ENCODE measurements at regions not wholly inside any gene's neighbourhood (a gene's known extent, or its start where the extent isn't known, plus 50 kb on each side); places are given as distances from the start of the nearest gene placed in this dataset.

DNA sequence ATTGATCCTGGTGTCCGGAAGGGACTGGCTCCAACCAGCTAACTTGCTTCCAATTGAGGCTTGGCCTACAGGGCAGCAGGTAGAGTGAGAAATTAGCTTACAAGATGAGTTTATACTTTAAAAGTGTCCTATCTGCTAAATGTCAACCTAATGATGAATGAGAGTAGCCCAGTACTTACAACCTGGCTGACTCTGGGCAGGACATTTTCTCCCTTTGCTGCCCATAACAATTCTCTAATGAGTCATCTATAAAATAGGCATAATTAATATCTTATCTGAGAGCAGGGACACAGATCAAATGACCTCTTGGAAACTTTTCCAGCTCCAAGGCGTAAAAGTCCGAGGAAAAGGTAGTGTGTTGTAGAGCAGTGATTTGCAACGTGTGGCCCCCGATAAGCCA, 398.4 kb upstream of the BOD1L1 start:
- Histone ChIP-seq H3K4me3 (ENCODE audit: low read depth in 1 of 3, low read length in 3 of 3) (no peak overlapping the region), H3K27ac (ENCODE audit: low read depth in 1 of 2, low read length in 2 of 2) (no peak overlapping the region), H3K27me3 (ENCODE audit: control insufficient read depth in 4 of 4, insufficient read depth in 4 of 4, low read length in 3 of 4) (no peaks in the 10 kb centered on the region), H3K4me1 (ENCODE audit: control insufficient read depth in 4 of 4, insufficient read depth in 4 of 4, low read length in 3 of 4) (no peaks in the 10 kb centered on the region), H3K9me3 (ENCODE audit: control insufficient read depth in 4 of 4, low read length in 3 of 4) (no peaks in the 10 kb centered on the region), H3K9ac (ENCODE audit: low read depth in 1 of 2, low read length in 2 of 2) (no peak overlapping the region), H3K36me3 (ENCODE audit: control insufficient read depth in 4 of 4, insufficient read depth in 3 of 4, low read depth in 1 of 4, low read length in 3 of 4) (no peaks in the 10 kb centered on the region)
- 92% methylated on average over 5 of the region's 5 CpGs for WGBS
- TF ChIP-seq HNF4G (IDR thresholded peaks at IDR 0.05), result no peak
- TF ChIP-seq JUND (IDR thresholded peaks at IDR 0.05), result no peak
- TF ChIP-seq FOXA2 (IDR thresholded peaks at IDR 0.05), result no peak
- TF ChIP-seq, protein P1, sequence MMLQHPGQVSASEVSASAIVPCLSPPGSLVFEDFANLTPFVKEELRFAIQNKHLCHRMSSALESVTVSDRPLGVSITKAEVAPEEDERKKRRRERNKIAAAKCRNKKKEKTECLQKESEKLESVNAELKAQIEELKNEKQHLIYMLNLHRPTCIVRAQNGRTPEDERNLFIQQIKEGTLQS (IDR thresholded peaks at IDR 0.05), result no peak
- no peak for TF ChIP-seq NR2F2 (IDR thresholded peaks at IDR 0.05)
- no peak for TF ChIP-seq SP1 (IDR thresholded peaks at IDR 0.05)
- no peak for DNase-seq (ENCODE audit: low spot score)

GRCh38 chr4:14028862-14029261, 401.3 kb upstream of the BOD1L1 start:
- Histone ChIP-seq H3K27me3 (ENCODE audit: control insufficient read depth in 4 of 4, insufficient read depth in 4 of 4, low read length in 3 of 4) (no peaks in the 10 kb centered on the region), H3K36me3 (ENCODE audit: control insufficient read depth in 4 of 4, insufficient read depth in 3 of 4, low read depth in 1 of 4, low read length in 3 of 4) (no peaks in the 10 kb centered on the region), H3K9ac (ENCODE audit: low read depth in 1 of 2, low read length in 2 of 2) (no peak overlapping the region), H3K4me3 (ENCODE audit: low read depth in 1 of 3, low read length in 3 of 3) (no peak overlapping the region), H3K9me3 (ENCODE audit: control insufficient read depth in 4 of 4, low read length in 3 of 4) (no peaks in the 10 kb centered on the region), H3K4me1 (ENCODE audit: control insufficient read depth in 4 of 4, insufficient read depth in 4 of 4, low read length in 3 of 4) (no peaks in the 10 kb centered on the region), H3K27ac (ENCODE audit: low read depth in 1 of 2, low read length in 2 of 2) (no peak overlapping the region)
- DNase-seq (ENCODE audit: low spot score), result no peak
- WGBS, result 82% methylated on average over 11 of the region's 11 CpGs
- TF ChIP-seq, protein P2, sequence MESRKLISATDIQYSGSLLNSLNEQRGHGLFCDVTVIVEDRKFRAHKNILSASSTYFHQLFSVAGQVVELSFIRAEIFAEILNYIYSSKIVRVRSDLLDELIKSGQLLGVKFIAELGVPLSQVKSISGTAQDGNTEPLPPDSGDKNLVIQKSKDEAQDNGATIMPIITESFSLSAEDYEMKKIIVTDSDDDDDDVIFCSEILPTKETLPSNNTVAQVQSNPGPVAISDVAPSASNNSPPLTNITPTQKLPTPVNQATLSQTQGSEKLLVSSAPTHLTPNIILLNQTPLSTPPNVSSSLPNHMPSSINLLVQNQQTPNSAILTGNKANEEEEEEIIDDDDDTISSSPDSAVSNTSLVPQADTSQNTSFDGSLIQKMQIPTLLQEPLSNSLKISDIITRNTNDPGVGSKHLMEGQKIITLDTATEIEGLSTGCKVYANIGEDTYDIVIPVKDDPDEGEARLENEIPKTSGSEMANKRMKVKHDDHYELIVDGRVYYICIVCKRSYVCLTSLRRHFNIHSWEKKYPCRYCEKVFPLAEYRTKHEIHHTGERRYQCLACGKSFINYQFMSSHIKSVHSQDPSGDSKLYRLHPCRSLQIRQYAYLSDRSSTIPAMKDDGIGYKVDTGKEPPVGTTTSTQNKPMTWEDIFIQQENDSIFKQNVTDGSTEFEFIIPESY (IDR thresholded peaks at IDR 0.05), result no peak
- TF ChIP-seq RXRA (IDR thresholded peaks at IDR 0.05) (no peak), JUND (IDR thresholded peaks at IDR 0.05) (no peak), YY1 (IDR thresholded peaks at IDR 0.05) (no peak), TAF1 (conservative IDR thresholded peaks at IDR 0.05) (no peak), HNF4G (IDR thresholded peaks at IDR 0.05) (no peak), GABPA (IDR thresholded peaks at IDR 0.05 in 1 of 2, conservative IDR thresholded peaks at IDR 0.05 in 1 of 2) (no peak), EGR1 (IDR thresholded peaks at IDR 0.05; ENCODE audit: low read depth in 2 of 2) (no peak), SP1 (IDR thresholded peaks at IDR 0.05) (no peak), FOXA2 (IDR thresholded peaks at IDR 0.05) (no peak), RAD21 (IDR thresholded peaks at IDR 0.05) (no peak), REST (IDR thresholded peaks at IDR 0.05) (no peak), HNF4A (conservative IDR thresholded peaks at IDR 0.05) (no peak), NR2F2 (IDR thresholded peaks at IDR 0.05) (no peak), FOXA1 (IDR thresholded peaks at IDR 0.05) (no peak)
- TF ChIP-seq, protein P3, sequence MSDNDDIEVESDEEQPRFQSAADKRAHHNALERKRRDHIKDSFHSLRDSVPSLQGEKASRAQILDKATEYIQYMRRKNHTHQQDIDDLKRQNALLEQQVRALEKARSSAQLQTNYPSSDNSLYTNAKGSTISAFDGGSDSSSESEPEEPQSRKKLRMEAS (IDR thresholded peaks at IDR 0.05), result no peak
- TF ChIP-seq, protein P1 (IDR thresholded peaks at IDR 0.05), result no peak
- TF ChIP-seq, protein P4, sequence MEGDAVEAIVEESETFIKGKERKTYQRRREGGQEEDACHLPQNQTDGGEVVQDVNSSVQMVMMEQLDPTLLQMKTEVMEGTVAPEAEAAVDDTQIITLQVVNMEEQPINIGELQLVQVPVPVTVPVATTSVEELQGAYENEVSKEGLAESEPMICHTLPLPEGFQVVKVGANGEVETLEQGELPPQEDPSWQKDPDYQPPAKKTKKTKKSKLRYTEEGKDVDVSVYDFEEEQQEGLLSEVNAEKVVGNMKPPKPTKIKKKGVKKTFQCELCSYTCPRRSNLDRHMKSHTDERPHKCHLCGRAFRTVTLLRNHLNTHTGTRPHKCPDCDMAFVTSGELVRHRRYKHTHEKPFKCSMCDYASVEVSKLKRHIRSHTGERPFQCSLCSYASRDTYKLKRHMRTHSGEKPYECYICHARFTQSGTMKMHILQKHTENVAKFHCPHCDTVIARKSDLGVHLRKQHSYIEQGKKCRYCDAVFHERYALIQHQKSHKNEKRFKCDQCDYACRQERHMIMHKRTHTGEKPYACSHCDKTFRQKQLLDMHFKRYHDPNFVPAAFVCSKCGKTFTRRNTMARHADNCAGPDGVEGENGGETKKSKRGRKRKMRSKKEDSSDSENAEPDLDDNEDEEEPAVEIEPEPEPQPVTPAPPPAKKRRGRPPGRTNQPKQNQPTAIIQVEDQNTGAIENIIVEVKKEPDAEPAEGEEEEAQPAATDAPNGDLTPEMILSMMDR (IDR thresholded peaks at IDR 0.05; ENCODE audit: low read depth, low read length, missing input control), result no peak

All from liver (tissue), 8 donors.